Adrenal gland (tissue), 9 donors: ENCODE measurements at regions not wholly inside any gene's neighbourhood (a gene's known extent, or its start where the extent isn't known, plus 50 kb on each side); places are given as distances from the start of the nearest gene placed in this dataset.

Source experiments
- DNase-seq, 7 donors: peaks; one replicate each; pipeline ENCODE4 v3.0.0-alpha.2; 2019 to 2020
- H3K27ac ChIP-seq, 5 donors: fragments of 200-600 bp; sonication (generic) in 4 of 5; 1 replicate in 3 of 5; 2 replicates in 2 of 5; pipeline versions ENCODE4 v1.5.1 to v1.8.0; 2016 to 2020; ENCODE audit warnings: mild to moderate bottlenecking in 1 of 5
- H3K27me3 ChIP-seq: fragments of 200-600 bp; 2 replicates; pipeline ENCODE4 v1.8.0; 2021
- H3K36me3 ChIP-seq, 2 donors: fragments of 200-600 bp; replicated peaks in 1 of 2; 1 replicate in 1 of 2; 2 replicates in 1 of 2; pipeline versions ENCODE4 v1.5.1 to v1.8.0; 2018 to 2022
- H3K4me1 ChIP-seq, 2 donors: fragments of 200-600 bp; replicated peaks in 1 of 2; 1 replicate in 1 of 2; 2 replicates in 1 of 2; pipeline versions ENCODE4 v1.5.1 to v1.8.0; 2018 to 2021
- H3K4me3 ChIP-seq, 4 donors: fragments of 200-600 bp; sonication (generic) in 3 of 4; one replicate each; pipeline ENCODE4 v1.5.1; 2016 to 2018
- H3K9me3 ChIP-seq, 3 donors: fragments of 200-600 bp; sonication (generic) in 1 of 3; replicated peaks in 1 of 3; 1 replicate in 2 of 3; 2 replicates in 1 of 3; pipeline versions ENCODE4 v1.5.1 to v1.8.0; 2016 to 2021
- POLR2A ChIP-seq, 2 donors: fragments of 450-650 bp; IDR thresholded peaks; one replicate each; pipeline ENCODE4 v1.6.1; 2017; ENCODE audit warnings: antibody characterized with exemption in 2 of 2, mild to moderate bottlenecking in 2 of 2, moderate library complexity in 1 of 2
- WGBS, 4 donors: extraction: QIAGEN DNeasy Blood & Tissue Kit in 2 of 4; methylation state at CpG; one replicate each; pipeline versions ENCODE4 v1.1.5 to v1.1.7; 2013 to 2017; 5-methylcytosine and 5-hydroxymethylcytosine counted together
- intact Hi-C, 2 donors: fragments of 100-400 bp; cut with DNase I; formaldehyde crosslinking; loops; one replicate each; pipeline versions ENCODE4 v1.14.1 to v1.15.0; 2022 to 2023
- small RNA-seq, 2 donors: library from RNA; depleted of rRNA; stranded (forward); fragments of <200 nt; gene quantifications; one replicate each; pipeline ENCODE3, GENCODE V24; 2016
- TF ChIP-seq, protein P1 (sequence below), 6 experiments: fragments of 450-650 bp in 4 of 6; fragments of 200-600 bp in 2 of 6; sonication (generic) in 1 of 6; IDR thresholded peaks; 1 replicate in 5 of 6; 2 replicates in 1 of 6; pipeline versions ENCODE4 v1.5.1 to v1.8.0; 2016 to 2021; ENCODE audit warnings: antibody characterized with exemption in 6 of 6, mild to moderate bottlenecking in 2 of 6, moderate library complexity in 1 of 6
- donor health status: healthy with polysubstance abuse.
- donor health status: Bipolar disorder and iron deficiency.
- donor health status: DM: yes; HTN: yes; CAD: no.
- donor health status: DM: no; HTN: no; CAD: no.
- donor health status: DM: no; HTN: no; CAD: no.

DNA sequence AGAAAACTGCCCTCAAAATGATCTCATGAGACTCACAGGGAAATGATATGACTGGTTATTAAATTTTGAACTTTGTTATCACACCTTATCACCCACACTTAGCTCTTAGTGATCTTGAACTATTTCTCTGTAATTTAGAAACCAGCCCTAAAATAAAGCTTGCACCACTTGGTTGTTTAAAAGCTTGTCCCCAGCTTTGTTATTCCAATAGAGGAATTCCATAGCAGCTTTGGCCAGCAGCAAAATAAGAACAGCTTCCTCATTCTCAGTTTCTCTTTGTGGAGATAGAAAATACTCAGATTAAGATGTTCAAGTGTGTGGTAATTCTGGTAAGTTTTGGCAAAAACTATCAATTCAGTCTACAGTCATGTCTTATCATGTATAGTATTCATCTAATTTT is 54.4 kb upstream of the CCDC68 start:
- no peak overlapping the region for H3K27ac ChIP-seq
- no peak for TF ChIP-seq POLR2A (IDR thresholded peaks at IDR 0.05)
- TF ChIP-seq, protein P1, sequence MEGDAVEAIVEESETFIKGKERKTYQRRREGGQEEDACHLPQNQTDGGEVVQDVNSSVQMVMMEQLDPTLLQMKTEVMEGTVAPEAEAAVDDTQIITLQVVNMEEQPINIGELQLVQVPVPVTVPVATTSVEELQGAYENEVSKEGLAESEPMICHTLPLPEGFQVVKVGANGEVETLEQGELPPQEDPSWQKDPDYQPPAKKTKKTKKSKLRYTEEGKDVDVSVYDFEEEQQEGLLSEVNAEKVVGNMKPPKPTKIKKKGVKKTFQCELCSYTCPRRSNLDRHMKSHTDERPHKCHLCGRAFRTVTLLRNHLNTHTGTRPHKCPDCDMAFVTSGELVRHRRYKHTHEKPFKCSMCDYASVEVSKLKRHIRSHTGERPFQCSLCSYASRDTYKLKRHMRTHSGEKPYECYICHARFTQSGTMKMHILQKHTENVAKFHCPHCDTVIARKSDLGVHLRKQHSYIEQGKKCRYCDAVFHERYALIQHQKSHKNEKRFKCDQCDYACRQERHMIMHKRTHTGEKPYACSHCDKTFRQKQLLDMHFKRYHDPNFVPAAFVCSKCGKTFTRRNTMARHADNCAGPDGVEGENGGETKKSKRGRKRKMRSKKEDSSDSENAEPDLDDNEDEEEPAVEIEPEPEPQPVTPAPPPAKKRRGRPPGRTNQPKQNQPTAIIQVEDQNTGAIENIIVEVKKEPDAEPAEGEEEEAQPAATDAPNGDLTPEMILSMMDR (IDR thresholded peaks at IDR 0.05): no peak
- no peak overlapping the region for H3K4me3 ChIP-seq
- H3K9me3 ChIP-seq: no peaks in the 10 kb centered on the region
- H3K27me3 ChIP-seq: no peaks in the 10 kb centered on the region
- no peak for DNase-seq
- intact Hi-C loops: no loop called here
- no peaks in the 10 kb centered on the region for H3K4me1 ChIP-seq
- no peaks in the 10 kb centered on the region for H3K36me3 ChIP-seq

DNA sequence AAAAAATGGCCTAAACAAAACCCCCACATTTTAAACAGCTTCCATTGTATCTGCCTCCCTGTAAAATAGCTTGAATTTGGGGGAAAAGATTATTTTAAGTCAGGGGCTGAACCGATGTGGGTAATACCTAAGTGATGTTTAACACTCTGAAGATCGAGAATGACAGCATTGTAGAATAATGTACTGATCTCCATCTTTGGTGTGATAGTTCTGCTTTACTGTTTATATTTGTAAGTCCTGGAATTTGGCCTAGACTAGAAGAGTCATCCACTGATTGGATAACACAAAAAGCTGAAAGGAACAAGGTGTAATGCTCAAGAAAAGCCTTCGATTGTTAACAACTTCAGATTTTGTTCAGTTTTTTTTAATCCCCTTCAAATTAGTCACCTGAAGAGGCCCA is 53.8 kb upstream of the CCDC68 start:
- Histone ChIP-seq H3K9me3 (no peaks in the 10 kb centered on the region), H3K27ac (no peak overlapping the region), H3K36me3 (no peaks in the 10 kb centered on the region), H3K4me1 (no peaks in the 10 kb centered on the region), H3K4me3 (no peak overlapping the region), H3K27me3 (no peaks in the 10 kb centered on the region)
- WGBS, 4 donors: 82 to 88% (median 85%) methylated on average over 3 of the region's 3 CpGs
- no peak for DNase-seq
- TF ChIP-seq, protein P1 (IDR thresholded peaks at IDR 0.05): no peak
- TF ChIP-seq POLR2A (IDR thresholded peaks at IDR 0.05): no peak
- intact Hi-C loops: no loop called here

DNA sequence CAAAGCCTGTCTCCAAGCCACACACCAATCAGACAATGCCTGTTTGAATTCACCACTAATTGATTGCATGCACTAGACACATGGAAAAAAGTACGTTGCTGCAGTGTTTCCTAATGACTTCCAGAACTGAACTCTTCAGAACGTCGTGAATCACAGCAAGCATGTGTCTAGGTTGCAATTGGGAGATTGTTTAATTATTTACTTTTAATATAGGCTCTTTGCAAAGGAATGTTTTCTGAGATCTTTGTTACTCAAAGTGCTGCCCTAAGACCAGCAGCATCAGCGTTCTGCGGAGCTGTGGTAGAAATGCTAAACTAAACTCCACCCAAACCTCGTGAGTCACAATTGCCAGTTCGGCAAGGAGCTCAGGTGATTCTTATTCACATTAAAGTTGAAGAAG is 52.7 kb upstream of the CCDC68 start:
- no peak overlapping the region for H3K4me3 ChIP-seq
- H3K27me3 ChIP-seq: no peaks in the 10 kb centered on the region
- 67 to 83% (median 78%) methylated on average over 7 of the region's 7 CpGs for WGBS, 4 donors
- intact Hi-C loops: no loop called here
- no peak overlapping the region for H3K27ac ChIP-seq
- no peaks in the 10 kb centered on the region for H3K36me3 ChIP-seq
- H3K9me3 ChIP-seq: no peaks in the 10 kb centered on the region
- DNase-seq: no peak
- no peak for TF ChIP-seq POLR2A (IDR thresholded peaks at IDR 0.05)
- TF ChIP-seq, protein P1 (IDR thresholded peaks at IDR 0.05): no peak
- H3K4me1 ChIP-seq: no peaks in the 10 kb centered on the region

Small RNAs in the stretch of these regions (small RNA-seq; reads per million reads assigned to genes)
- 0 reads per million in 2 donors for gene RNA5SP459
